Endothelial cell of umbilical vein (primary cell): ENCODE measurements at regions not wholly inside any gene's neighbourhood (a gene's known extent, or its start where the extent isn't known, plus 50 kb on each side); places are given as distances from the start of the nearest gene placed in this dataset.

Experiments
- BruUV-seq: library from RNA; stranded (reverse); fragments of 400-500 nt; replicated peaks from 2 replicates; lab custom pipeline; 2021; lab: Mats Ljungman, UMichigan
- CTCF ChIA-PET: fragments of 300-600, 350-600 bp; sonication (Branson Sonifier 250); formaldehyde crosslinking; loops from one replicate; lab custom pipeline; 2021; ENCODE audit warnings: antibody characterized with exemption, inconsistent platforms; lab: Charles Lee
- POLR2A ChIA-PET: fragments of 300-600, 350-600 bp; sonication (Branson Sonifier 250); formaldehyde crosslinking; loops from one replicate; lab custom pipeline; 2021; ENCODE audit warnings: antibody characterized with exemption, inconsistent platforms; lab: Charles Lee
- DNase-seq: peaks from one replicate; pipeline ENCODE4 v3.0.0-alpha.2; 2011; ENCODE audit warnings: low read depth, low spot score
- FAIRE-seq: peaks from 2 replicates; lab custom pipeline; 2011; peaks lifted over from hg19 to GRCh38; lab: Jason Lieb, UNC
- H2AFZ ChIP-seq: 2 replicates; pipeline ENCODE4 v1.6.0; 2012; ENCODE audit warnings: low read depth, low read length, control low read depth, inconsistent platforms
- H3K27ac ChIP-seq: 2 replicates; pipeline ENCODE4 v1.5.1; 2011; ENCODE audit warnings: low read depth, mild to moderate bottlenecking, control low read depth, low read length, moderate library complexity; ENCODE audit not compliant: insufficient read depth
- H3K27me3 ChIP-seq, 2 experiments: 2 replicates each; pipeline versions ENCODE4 v1.6.0 to v1.6.1; 2011; ENCODE audit warnings: low read length in 2 of 2, mixed read lengths in 1 of 2; ENCODE audit not compliant: control insufficient read depth in 2 of 2, insufficient read depth in 2 of 2
- H3K36me3 ChIP-seq, 2 experiments: 2 replicates in 1 of 2; 3 replicates in 1 of 2; pipeline ENCODE4 v1.5.1; 2011; ENCODE audit warnings: low read length in 2 of 2, mild to moderate bottlenecking in 1 of 2, moderate library complexity in 1 of 2; ENCODE audit not compliant: control insufficient read depth in 2 of 2, insufficient read depth in 2 of 2; ENCODE audit errors: extremely low read depth in 1 of 2
- H3K4me1 ChIP-seq: 3 replicates; pipeline ENCODE4 v1.5.1; 2011; ENCODE audit warnings: mild to moderate bottlenecking, low read length; ENCODE audit not compliant: control insufficient read depth, insufficient read depth; ENCODE audit errors: extremely low read depth
- H3K4me2 ChIP-seq: 2 replicates; pipeline ENCODE4 v1.6.1; 2011; ENCODE audit warnings: low read length, control low read depth, mixed read lengths; ENCODE audit not compliant: insufficient read depth
- H3K4me3 ChIP-seq, 3 experiments: fragments of 200-600 bp in 1 of 3; sonication (generic), shearing (Covaris generic) in 1 of 3; replicated peaks in 1 of 3; 2 replicates each; pipeline ENCODE4 v1.5.1; 2011 to 2016; ENCODE audit warnings: control low read depth in 3 of 3, low read length in 3 of 3, mild to moderate bottlenecking in 2 of 3, inconsistent platforms in 1 of 3, low read depth in 1 of 3, moderate library complexity in 1 of 3; ENCODE audit not compliant: insufficient read depth in 1 of 3
- H3K79me2 ChIP-seq: 2 replicates; pipeline ENCODE4 v1.6.0; 2012; ENCODE audit warnings: low read length, inconsistent platforms; ENCODE audit not compliant: control insufficient read depth, insufficient read depth
- H3K9ac ChIP-seq: replicated peaks from 2 replicates; pipeline ENCODE3; 2011; ENCODE audit warnings: low read length, control low read depth; ENCODE audit not compliant: insufficient read depth; ENCODE audit errors: extremely low read depth
- H3K9me1 ChIP-seq: replicated peaks from 3 replicates; pipeline ENCODE4 v1.6.0; 2011; ENCODE audit warnings: mild to moderate bottlenecking, low read length; ENCODE audit not compliant: control insufficient read depth, insufficient read depth; ENCODE audit errors: extremely low read depth
- H3K9me3 ChIP-seq: replicated peaks from 2 replicates; pipeline ENCODE4 v1.5.1; 2012; ENCODE audit warnings: low read length, inconsistent platforms; ENCODE audit not compliant: control insufficient read depth, insufficient read depth
- H4K20me1 ChIP-seq: replicated peaks from 2 replicates; pipeline ENCODE3; 2011; ENCODE audit warnings: mild to moderate bottlenecking, low read length; ENCODE audit not compliant: control insufficient read depth, insufficient read depth; ENCODE audit errors: extremely low read depth
- CTCF ChIP-seq, 2 donors: IDR thresholded peaks; 1 replicate in 1 of 2; 2 replicates in 1 of 2; pipeline ENCODE4 v1.5.1; 2011; ENCODE audit warnings: low read length in 2 of 2, mild to moderate bottlenecking in 2 of 2, moderate library complexity in 2 of 2, control low read depth in 1 of 2, inconsistent platforms in 1 of 2, low read depth in 1 of 2; ENCODE audit not compliant: insufficient read depth in 1 of 2; ENCODE audit errors: extremely low read depth in 1 of 2
- EZH2 ChIP-seq: IDR thresholded peaks from 2 replicates; pipeline ENCODE4 v1.6.1; 2012; ENCODE audit warnings: borderline replicate concordance, low read depth, mild to moderate bottlenecking, moderate library complexity, low read length, inconsistent platforms; ENCODE audit not compliant: severe bottlenecking
- FOS ChIP-seq: IDR thresholded peaks from 2 replicates; pipeline ENCODE4 v1.6.1; 2011; ENCODE audit warnings: mild to moderate bottlenecking, low read length, moderate library complexity, borderline replicate concordance; ENCODE audit not compliant: insufficient read depth
- GATA2 ChIP-seq: IDR thresholded peaks from 2 replicates; pipeline ENCODE4 v1.7.0; 2011; ENCODE audit warnings: low read depth, mild to moderate bottlenecking, moderate library complexity, mixed read lengths, low read length; ENCODE audit not compliant: insufficient read length, insufficient read depth
- JUN ChIP-seq: IDR thresholded peaks from 2 replicates; pipeline ENCODE4 v1.6.1; 2011; ENCODE audit warnings: borderline replicate concordance, low read depth; ENCODE audit not compliant: insufficient read length, insufficient read depth
- MAX ChIP-seq: IDR thresholded peaks from 2 replicates; pipeline ENCODE4 v1.6.1; 2011; ENCODE audit not compliant: insufficient read depth, insufficient read length
- MYC ChIP-seq: IDR thresholded peaks from one replicate; pipeline ENCODE4 v1.6.1; 2011; ENCODE audit warnings: mild to moderate bottlenecking, low read depth, low read length
- POLR2A ChIP-seq: IDR thresholded peaks from 2 replicates; pipeline ENCODE4 v1.6.1; 2012; ENCODE audit warnings: low read depth, mild to moderate bottlenecking, control low read depth, low read length
- POLR2AphosphoS5 ChIP-seq: IDR thresholded peaks from 2 replicates; pipeline ENCODE4 v1.6.1; 2012; ENCODE audit warnings: low read depth, mild to moderate bottlenecking, control low read depth, low read length, moderate library complexity; ENCODE audit not compliant: insufficient read depth
- dilution Hi-C: fragments of 300-500 bp; cut with MboI; formaldehyde crosslinking; loops from one replicate; pipeline ENCODE4 v1.15.0; 2019; ENCODE audit warnings: low sequenced_read_pairs; ENCODE audit not compliant: extremely low pct_ligation_motif_present
- intact Hi-C: fragments of 100-400 bp; cut with micrococcal nuclease; formaldehyde crosslinking; loops from one replicate; pipeline ENCODE4 v1.10.0; 2022

GRCh38 chr9:115867326-115867725 lies 286.3 kb upstream of the PAPPA start:
- FAIRE-seq, result no peak

More at GRCh38 chr9:115867326-115867725, 286.3 kb upstream of the PAPPA start:
- H3K4me3 ChIP-seq, result no peak overlapping the region
- H2AFZ ChIP-seq, result no peak overlapping the region
- dilution Hi-C loops (no loop called here), intact Hi-C loops (no loop called here)
- H3K79me2 ChIP-seq, result no peaks in the 10 kb centered on the region
- H3K9me1 ChIP-seq, result no peaks in the 10 kb centered on the region
- no peaks in the 10 kb centered on the region for H3K9me3 ChIP-seq
- no TSS peak for BruUV-seq
- no peak for DNase-seq
- H4K20me1 ChIP-seq, result no peaks in the 10 kb centered on the region
- H3K36me3 ChIP-seq, result no peaks in the 10 kb centered on the region
- H3K9ac ChIP-seq, result no peak overlapping the region
- no peaks in the 10 kb centered on the region for H3K4me1 ChIP-seq
- no peak overlapping the region for H3K27ac ChIP-seq
- H3K4me2 ChIP-seq, result no peak overlapping the region
- no peak for TF ChIP-seq GATA2
- no peak for TF ChIP-seq MYC
- no peak for TF ChIP-seq POLR2A
- TF ChIP-seq MAX, result no peak
- no peak for TF ChIP-seq FOS
- TF ChIP-seq JUN, result no peak
- no peak for TF ChIP-seq POLR2AphosphoS5
- TF ChIP-seq EZH2, result no peak
- TF ChIP-seq CTCF (IDR thresholded peaks at IDR 0.05; ENCODE audit: extremely low read depth in 1 of 2, insufficient read depth in 1 of 2, low read depth in 1 of 2, low read length in 2 of 2), result no peak
- H3K27me3 ChIP-seq, result no peaks in the 10 kb centered on the region
- ChIA-PET CTCF (no interaction called here), POLR2A (no interaction called here)
